ENCODE measurements at regions not wholly inside any gene's neighbourhood (a gene's known extent, or its start where the extent isn't known, plus 50 kb on each side); places are given as distances from the start of the nearest gene placed in this dataset.
"Not testable (repeated sequence)": the region's sequence is repeated elsewhere in the genome, so short reads cannot be mapped to it uniquely, and the experiment has no call there.

- H3K27me3 ChIP-seq (ENCODE audit: control insufficient read depth, insufficient read depth, low read length) = no peaks in the 10 kb centered on the region
- TF ChIP-seq, protein P1, sequence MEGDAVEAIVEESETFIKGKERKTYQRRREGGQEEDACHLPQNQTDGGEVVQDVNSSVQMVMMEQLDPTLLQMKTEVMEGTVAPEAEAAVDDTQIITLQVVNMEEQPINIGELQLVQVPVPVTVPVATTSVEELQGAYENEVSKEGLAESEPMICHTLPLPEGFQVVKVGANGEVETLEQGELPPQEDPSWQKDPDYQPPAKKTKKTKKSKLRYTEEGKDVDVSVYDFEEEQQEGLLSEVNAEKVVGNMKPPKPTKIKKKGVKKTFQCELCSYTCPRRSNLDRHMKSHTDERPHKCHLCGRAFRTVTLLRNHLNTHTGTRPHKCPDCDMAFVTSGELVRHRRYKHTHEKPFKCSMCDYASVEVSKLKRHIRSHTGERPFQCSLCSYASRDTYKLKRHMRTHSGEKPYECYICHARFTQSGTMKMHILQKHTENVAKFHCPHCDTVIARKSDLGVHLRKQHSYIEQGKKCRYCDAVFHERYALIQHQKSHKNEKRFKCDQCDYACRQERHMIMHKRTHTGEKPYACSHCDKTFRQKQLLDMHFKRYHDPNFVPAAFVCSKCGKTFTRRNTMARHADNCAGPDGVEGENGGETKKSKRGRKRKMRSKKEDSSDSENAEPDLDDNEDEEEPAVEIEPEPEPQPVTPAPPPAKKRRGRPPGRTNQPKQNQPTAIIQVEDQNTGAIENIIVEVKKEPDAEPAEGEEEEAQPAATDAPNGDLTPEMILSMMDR (IDR thresholded peaks at IDR 0.05; ENCODE audit: insufficient read depth, low read length, severe bottlenecking) = no peak
- FAIRE-seq (no peak), DNase-seq (ENCODE audit: low read depth) (no peak)
- H3K4me3 ChIP-seq (ENCODE audit: low read depth, low read length) = no peak overlapping the region
- H3K36me3 ChIP-seq (ENCODE audit: control insufficient read depth, insufficient read depth, low read length) = no peaks in the 10 kb centered on the region
Measured at GRCh38 chr4:120281581-120281980, 214.9 kb upstream of the MAD2L1 start.

DNA sequence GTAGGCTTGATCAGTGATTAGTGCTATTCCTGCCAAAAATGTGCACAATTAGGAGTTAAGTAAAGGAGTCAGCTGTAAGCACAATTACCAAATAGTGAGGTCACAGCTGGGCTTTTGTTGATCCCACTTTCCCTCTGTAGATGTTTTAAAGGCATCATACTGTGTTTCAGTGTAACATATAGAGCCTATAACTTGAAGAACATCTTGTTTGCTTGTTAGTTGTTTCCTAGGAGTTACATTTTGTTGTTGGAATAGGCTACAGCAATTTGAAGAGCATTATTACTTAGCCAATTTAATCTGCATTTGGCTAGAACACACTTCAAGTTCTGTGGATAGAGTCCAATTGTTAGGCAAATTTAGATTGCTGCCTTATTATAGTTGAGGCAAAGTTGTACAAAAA, 210.7 kb upstream of the MAD2L1 start:
- no peak for FAIRE-seq
- TF ChIP-seq, protein P1 (IDR thresholded peaks at IDR 0.05; ENCODE audit: insufficient read depth, low read length, severe bottlenecking) = no peak

DNA sequence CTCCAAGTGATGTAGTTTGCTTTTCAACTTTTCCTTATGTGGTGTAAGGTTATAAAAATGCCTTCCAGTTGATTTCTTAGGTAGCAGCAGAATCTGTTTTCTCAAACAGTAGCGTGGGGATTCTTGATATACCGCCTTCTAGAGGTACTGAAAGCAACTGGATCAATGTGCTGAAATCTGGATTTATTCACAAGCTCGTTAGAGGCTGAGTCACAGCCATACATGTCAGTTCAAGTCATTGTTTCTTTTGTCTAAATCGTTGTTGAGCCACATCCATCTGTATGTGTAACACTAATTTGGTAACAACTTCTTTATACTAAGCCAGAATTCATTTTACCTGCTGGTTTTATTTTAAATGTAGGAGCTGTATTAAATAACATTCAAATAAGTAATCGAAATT, 200.0 kb upstream of the MAD2L1 start:
- FAIRE-seq (no peak), DNase-seq (ENCODE audit: low read depth) (peak; percentile 83)
- no peaks in the 10 kb centered on the region for H3K36me3 ChIP-seq (ENCODE audit: control insufficient read depth, insufficient read depth, low read length)
- H3K27me3 ChIP-seq (ENCODE audit: control insufficient read depth, insufficient read depth, low read length) = no peaks in the 10 kb centered on the region
- TF ChIP-seq, protein P1 (IDR thresholded peaks at IDR 0.05; ENCODE audit: insufficient read depth, low read length, severe bottlenecking) = no peak
- H3K4me3 ChIP-seq (ENCODE audit: low read depth, low read length) = no peak overlapping the region

More for the DNA sequence above, 210.7 kb upstream of the MAD2L1 start:
- Histone ChIP-seq H3K27me3 (ENCODE audit: control insufficient read depth, insufficient read depth, low read length) (no peaks in the 10 kb centered on the region), H3K36me3 (ENCODE audit: control insufficient read depth, insufficient read depth, low read length) (no peaks in the 10 kb centered on the region), H3K4me3 (ENCODE audit: low read depth, low read length) (no peak overlapping the region)
- no peak for DNase-seq (ENCODE audit: low read depth)

GRCh38 chr4:120263618-120264017, 197.0 kb upstream of the MAD2L1 start:
- Histone ChIP-seq H3K36me3 (ENCODE audit: control insufficient read depth, insufficient read depth, low read length) (no peaks in the 10 kb centered on the region), H3K4me3 (ENCODE audit: low read depth, low read length) (no peak overlapping the region), H3K27me3 (ENCODE audit: control insufficient read depth, insufficient read depth, low read length) (no peaks in the 10 kb centered on the region)
- TF ChIP-seq, protein P1 (IDR thresholded peaks at IDR 0.05; ENCODE audit: insufficient read depth, low read length, severe bottlenecking) = no peak
- DNase-seq (ENCODE audit: low read depth) = no peak
- no peak for FAIRE-seq

DNA sequence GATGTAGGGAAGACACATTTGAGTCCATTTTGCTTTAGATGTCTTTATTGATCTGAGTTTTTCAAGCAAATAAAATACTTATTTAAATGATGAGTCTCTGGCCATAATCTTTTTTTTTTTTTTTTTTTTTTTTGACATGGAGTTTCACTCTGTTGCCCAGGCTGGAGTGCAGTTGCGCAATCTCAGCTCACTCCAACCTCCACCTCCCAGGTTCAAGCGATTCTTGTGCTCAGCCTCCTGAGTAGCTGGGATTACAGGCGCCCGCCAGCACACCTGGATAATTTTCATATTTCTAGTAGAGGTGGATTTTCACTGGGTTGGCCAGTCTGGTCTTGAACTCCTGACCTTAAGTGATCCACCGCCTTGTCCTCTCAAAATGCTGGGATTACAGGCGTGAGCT, 194.5 kb upstream of the MAD2L1 start:
- no peaks in the 10 kb centered on the region for H3K36me3 ChIP-seq (ENCODE audit: control insufficient read depth, insufficient read depth, low read length)
- no peak for FAIRE-seq
- DNase-seq (ENCODE audit: low read depth) = no peak
- no peak overlapping the region for H3K4me3 ChIP-seq (ENCODE audit: low read depth, low read length)
- H3K27me3 ChIP-seq (ENCODE audit: control insufficient read depth, insufficient read depth, low read length) = no peaks in the 10 kb centered on the region
- TF ChIP-seq, protein P1 (IDR thresholded peaks at IDR 0.05; ENCODE audit: insufficient read depth, low read length, severe bottlenecking) = no peak

DNA sequence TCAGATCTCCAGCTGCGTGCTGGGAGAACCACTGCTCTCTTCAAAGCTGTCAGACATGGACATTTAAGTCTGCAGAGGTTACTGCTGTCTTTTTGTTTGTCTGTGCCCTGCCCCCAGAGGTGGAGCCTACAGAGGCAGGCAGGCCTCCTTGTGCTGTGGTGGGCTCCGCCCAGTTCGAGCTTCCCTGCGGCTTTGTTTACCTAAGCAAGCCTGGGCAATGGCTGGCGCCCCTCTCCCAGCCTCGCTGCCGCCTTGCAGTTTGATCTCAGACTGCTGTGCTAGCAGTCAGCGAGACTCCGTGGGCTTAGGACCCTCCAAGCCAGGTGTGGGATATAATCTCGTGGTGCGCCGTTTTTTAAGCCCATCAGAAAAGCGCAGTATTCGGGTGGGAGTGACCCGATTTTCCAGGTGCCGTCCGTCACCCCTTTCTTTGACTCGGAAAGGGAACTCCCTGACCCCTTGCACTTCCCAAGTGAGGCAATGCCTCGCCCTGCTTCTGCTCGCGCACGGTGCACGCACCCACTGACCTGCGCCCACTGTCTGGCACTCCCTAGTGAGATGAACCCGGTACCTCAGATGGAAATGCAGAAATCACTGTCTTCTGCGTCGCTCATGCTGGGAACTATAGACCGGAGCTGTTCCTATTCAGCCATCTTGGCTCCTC, 189.6 kb upstream of the MAD2L1 start:
- H3K4me3 ChIP-seq (ENCODE audit: low read depth, low read length); FAIRE-seq: not testable (repeated sequence)

More for the DNA sequence above, 189.6 kb upstream of the MAD2L1 start:
- not testable (repeated sequence) for H3K27me3 ChIP-seq (ENCODE audit: control insufficient read depth, insufficient read depth, low read length); DNase-seq (ENCODE audit: low read depth); H3K36me3 ChIP-seq (ENCODE audit: control insufficient read depth, insufficient read depth, low read length)
